CD14-positive monocyte (primary cell): ENCODE measurements at regions not wholly inside any gene's neighbourhood (a gene's known extent, or its start where the extent isn't known, plus 50 kb on each side); places are given as distances from the start of the nearest gene placed in this dataset.
"Not testable (repeated sequence)": the region's sequence is repeated elsewhere in the genome, so short reads cannot be mapped to it uniquely, and the experiment has no call there.

Experiments
- DNase-seq, 3 donors: peaks; one replicate each; pipeline ENCODE4 v3.0.0-alpha.2; 2011 to 2022
- H2AFZ ChIP-seq: 2 replicates; pipeline ENCODE4 v1.6.0; 2012; ENCODE audit warnings: mild to moderate bottlenecking, low read depth, low read length, inconsistent platforms; ENCODE audit not compliant: insufficient read depth, poor library complexity, severe bottlenecking
- H3K27ac ChIP-seq, 2 donors: 1 replicate in 1 of 2; 2 replicates in 1 of 2; pipeline ENCODE4 v1.5.1; 2012 to 2013; ENCODE audit warnings: low read length in 2 of 2, control low read depth in 1 of 2, inconsistent platforms in 1 of 2, low read depth in 1 of 2, mild to moderate bottlenecking in 1 of 2
- H3K27me3 ChIP-seq, 2 donors: one replicate each; pipeline versions ENCODE4 v1.6.0 to v1.6.1; 2011 to 2013; ENCODE audit warnings: low read length in 2 of 2; ENCODE audit not compliant: control insufficient read depth in 2 of 2, insufficient read depth in 2 of 2
- H3K36me3 ChIP-seq, 2 donors: replicated peaks in 1 of 2; 1 replicate in 1 of 2; 2 replicates in 1 of 2; pipeline versions ENCODE4 v1.5.1 to v1.6.1; 2012 to 2013; ENCODE audit warnings: low read length in 2 of 2, control low read depth in 1 of 2, inconsistent platforms in 1 of 2, mild to moderate bottlenecking in 1 of 2; ENCODE audit not compliant: insufficient read depth in 2 of 2, control insufficient read depth in 1 of 2
- H3K4me1 ChIP-seq, 2 donors: 1 replicate in 1 of 2; 2 replicates in 1 of 2; pipeline versions ENCODE4 v1.5.1 to v1.6.1; 2012 to 2013; ENCODE audit warnings: low read length in 2 of 2, control low read depth in 1 of 2, inconsistent platforms in 1 of 2, mild to moderate bottlenecking in 1 of 2, moderate library complexity in 1 of 2; ENCODE audit not compliant: insufficient read depth in 2 of 2, control insufficient read depth in 1 of 2
- H3K4me2 ChIP-seq: replicated peaks from 2 replicates; pipeline ENCODE3; 2012; ENCODE audit warnings: low read length, moderate library complexity, mild to moderate bottlenecking; ENCODE audit not compliant: poor library complexity, severe bottlenecking; ENCODE audit errors: extremely low read depth
- H3K4me3 ChIP-seq, 3 experiments: fragments of 200-600 bp in 1 of 3; sonication (generic) in 1 of 3; replicated peaks in 1 of 3; 1 replicate in 2 of 3; 2 replicates in 1 of 3; pipeline ENCODE4 v1.5.1; 2011 to 2013; ENCODE audit warnings: low read length in 3 of 3, mild to moderate bottlenecking in 3 of 3, control low read depth in 2 of 3, low read depth in 2 of 3, inconsistent platforms in 1 of 3, moderate library complexity in 1 of 3
- H3K79me2 ChIP-seq: 2 replicates; pipeline ENCODE4 v1.6.0; 2012; ENCODE audit warnings: mild to moderate bottlenecking, control low read depth, inconsistent platforms, low read length, moderate library complexity; ENCODE audit not compliant: insufficient read depth
- H3K9ac ChIP-seq: 2 replicates; pipeline ENCODE4 v1.6.0; 2017; ENCODE audit warnings: low read length, mild to moderate bottlenecking; ENCODE audit not compliant: insufficient read depth, poor library complexity, severe bottlenecking
- H3K9me3 ChIP-seq, 2 donors: replicated peaks in 1 of 2; 1 replicate in 1 of 2; 2 replicates in 1 of 2; pipeline versions ENCODE4 v1.5.1 to v1.6.1; 2012 to 2013; ENCODE audit warnings: low read length in 2 of 2, control low read depth in 1 of 2; ENCODE audit not compliant: control insufficient read depth in 1 of 2, insufficient read depth in 1 of 2
- H4K20me1 ChIP-seq: 2 replicates; pipeline ENCODE4 v1.6.0; 2012; ENCODE audit warnings: mild to moderate bottlenecking, low read length, control low read depth, moderate library complexity; ENCODE audit not compliant: insufficient read depth
- H3K27ac Mint-ChIP-seq, 7 donors: one replicate each; pipeline ENCODE4 v1.8.0; 2020; ENCODE audit warnings: mild to moderate bottlenecking in 7 of 7, mixed read lengths in 7 of 7, moderate library complexity in 6 of 7, inconsistent platforms in 2 of 7
- H3K27me3 Mint-ChIP-seq, 3 donors: one replicate each; pipeline ENCODE4 v1.8.0; 2021 to 2022; ENCODE audit warnings: low read depth in 3 of 3, mild to moderate bottlenecking in 3 of 3, mixed read lengths in 3 of 3, moderate library complexity in 3 of 3, inconsistent platforms in 1 of 3
- H3K36me3 Mint-ChIP-seq, 2 donors: one replicate each; pipeline ENCODE4 v1.8.0; 2020; ENCODE audit warnings: mixed read lengths in 2 of 2, inconsistent platforms in 1 of 2, mild to moderate bottlenecking in 1 of 2
- H3K4me1 Mint-ChIP-seq: one replicate; pipeline ENCODE4 v1.8.0; 2020; ENCODE audit warnings: mild to moderate bottlenecking, mixed read lengths
- H3K4me3 Mint-ChIP-seq, 2 donors: one replicate each; pipeline ENCODE4 v1.8.0; 2020; ENCODE audit warnings: mild to moderate bottlenecking in 2 of 2, mixed read lengths in 2 of 2, moderate library complexity in 1 of 2
- H3K9me3 Mint-ChIP-seq, 7 donors: one replicate each; pipeline ENCODE4 v1.8.0; 2020 to 2022; ENCODE audit warnings: mixed read lengths in 7 of 7, mild to moderate bottlenecking in 6 of 7, moderate library complexity in 6 of 7, inconsistent platforms in 2 of 7
- CTCF ChIP-seq: fragments of 200-600 bp; IDR thresholded peaks from one replicate; pipeline ENCODE4 v1.8.0; 2022; ENCODE audit warnings: antibody characterized with exemption, mild to moderate bottlenecking
- WGBS: methylation state at CpG from one replicate; pipeline ENCODE4 v1.1.5; 2013; ENCODE audit warnings: missing lambda C conversion rate; ENCODE audit not compliant: insufficient coverage; 5-methylcytosine and 5-hydroxymethylcytosine counted together
- intact Hi-C, 2 donors: fragments of 100-400 bp; cut with micrococcal nuclease; formaldehyde crosslinking; loops; one replicate each; pipeline versions ENCODE4 v1.15.0 to v1.15.1; 2023

- peaks cover 1 to 2% (median 2%) of the 10 kb centered on the region in 3 donors for H3K27me3 Mint-ChIP-seq
- no peak overlapping the region for H3K4me3 Mint-ChIP-seq
- Histone ChIP-seq H2AFZ (no peak overlapping the region), H3K9ac (no peak overlapping the region), H3K9me3 (no peaks in the 10 kb centered on the region), H4K20me1 (no peaks in the 10 kb centered on the region), H3K4me3 (no peak overlapping the region), H3K27ac (no peak overlapping the region), H3K79me2 (no peaks in the 10 kb centered on the region), H3K27me3 (no peaks in the 10 kb centered on the region), H3K4me2 (no peak overlapping the region), H3K4me1 (no peaks in the 10 kb centered on the region), H3K36me3 (no peaks in the 10 kb centered on the region)
- H3K4me1 Mint-ChIP-seq = no peaks in the 10 kb centered on the region
- intact Hi-C loops = no loop called here
- TF ChIP-seq CTCF = no peak
- H3K9me3 Mint-ChIP-seq = peaks cover 0 to 12% (median 2%) of the 10 kb centered on the region in 7 donors
- DNase-seq = no peak
- no peaks in the 10 kb centered on the region for H3K36me3 Mint-ChIP-seq
- H3K27ac Mint-ChIP-seq = no peak overlapping the region
- 71% methylated on average over 1 of the region's 1 CpG for WGBS
These were observed 218.9 kb downstream of the EXOC5 start for GRCh38 chr14:57049848-57050247.

GRCh38 chr14:57046175-57046574 is 222.5 kb downstream of the EXOC5 start:
- no peak overlapping the region for H3K27ac Mint-ChIP-seq
- no peaks in the 10 kb centered on the region for H3K4me1 ChIP-seq
- H3K27ac ChIP-seq = no peak overlapping the region
- intact Hi-C loops = no loop called here
- no peak overlapping the region for H3K4me3 ChIP-seq
- TF ChIP-seq CTCF = no peak
- no peaks in the 10 kb centered on the region for H4K20me1 ChIP-seq
- H3K4me3 Mint-ChIP-seq = no peak overlapping the region
- no peaks in the 10 kb centered on the region for H3K79me2 ChIP-seq
- no CpG with 5 or more reads among the region's 4 CpGs for WGBS
- peaks cover 0 to 9% (median 1%) of the 10 kb centered on the region in 7 donors for H3K9me3 Mint-ChIP-seq
- no peaks in the 10 kb centered on the region for H3K4me1 Mint-ChIP-seq
- H3K36me3 Mint-ChIP-seq = no peaks in the 10 kb centered on the region
- H2AFZ ChIP-seq = no peak overlapping the region
- peaks cover 0 to 2% (median 0%) of the 10 kb centered on the region in 3 donors for H3K27me3 Mint-ChIP-seq
- H3K36me3 ChIP-seq = no peaks in the 10 kb centered on the region
- H3K4me2 ChIP-seq = no peak overlapping the region
- no peak overlapping the region for H3K9ac ChIP-seq
- no peaks in the 10 kb centered on the region for H3K9me3 ChIP-seq
- DNase-seq = no peak
- no peaks in the 10 kb centered on the region for H3K27me3 ChIP-seq

DNA sequence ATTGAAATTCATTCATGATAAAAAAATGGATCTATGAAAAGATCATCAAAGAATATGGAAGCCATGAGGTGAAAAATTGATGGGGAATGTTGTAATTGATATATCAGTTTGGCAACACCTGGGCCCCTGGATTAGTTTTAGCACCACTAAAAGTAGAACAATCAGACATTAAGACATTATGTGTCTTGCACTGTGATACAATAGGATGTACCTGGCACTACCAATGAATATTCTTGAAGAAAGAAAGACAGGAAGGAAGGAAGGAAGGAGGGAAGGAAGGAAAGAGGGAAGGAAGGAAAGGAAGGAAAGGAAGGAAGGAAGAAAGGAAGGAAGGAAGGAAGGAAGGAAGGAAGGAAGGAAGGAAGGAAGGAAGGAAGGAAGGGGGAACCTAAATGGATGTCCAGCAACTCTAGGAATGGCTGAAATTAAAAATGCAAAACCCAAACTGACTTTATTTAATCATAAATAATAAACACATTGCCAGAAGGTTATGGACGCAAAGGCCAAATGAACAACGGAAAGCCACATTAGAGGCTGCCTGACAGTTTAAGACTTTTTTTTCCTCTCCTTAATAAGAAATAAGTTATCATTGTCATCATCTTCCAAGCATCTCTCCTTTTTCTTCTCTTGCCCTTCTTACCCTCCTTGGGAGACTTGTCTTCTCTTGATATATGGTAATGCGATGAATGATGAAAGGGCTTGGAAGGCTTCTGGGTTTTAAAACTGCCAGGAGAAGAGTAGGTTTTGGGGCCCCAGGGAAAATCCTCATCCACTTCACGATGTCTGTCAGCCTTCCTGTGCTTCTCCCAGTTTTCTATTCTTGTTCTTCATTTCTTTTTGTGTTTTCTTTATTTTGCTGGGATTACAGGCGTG is 224.4 kb downstream of the EXOC5 start:
- not testable (repeated sequence) for H3K27me3 Mint-ChIP-seq

More for the DNA sequence above, 224.4 kb downstream of the EXOC5 start:
- H3K4me2 ChIP-seq, H3K4me1 ChIP-seq, intact Hi-C loops, H3K4me3 Mint-ChIP-seq, H3K27me3 ChIP-seq, H3K4me1 Mint-ChIP-seq, H3K79me2 ChIP-seq, H2AFZ ChIP-seq, H3K27ac ChIP-seq, H3K36me3 ChIP-seq, H3K36me3 Mint-ChIP-seq, H3K27ac Mint-ChIP-seq, H3K4me3 ChIP-seq, DNase-seq, H4K20me1 ChIP-seq, H3K9me3 ChIP-seq, H3K9ac ChIP-seq, H3K9me3 Mint-ChIP-seq: not testable (repeated sequence)
- whole genome bisulfite sequencing = no CpG with 5 or more reads among the region's 5 CpGs
